Trophoblast cell (in vitro differentiated cells and primary cell): ENCODE measurements at regions not wholly inside any gene's neighbourhood (a gene's known extent, or its start where the extent isn't known, plus 50 kb on each side); places are given as distances from the start of the nearest gene placed in this dataset.

Experiments used
- DNase-seq, 2 donors: peaks; one replicate each; pipeline ENCODE4 v3.0.0-alpha.2; 2016
- H2AFZ ChIP-seq: 2 replicates; pipeline ENCODE4 v1.6.1; 2013; ENCODE audit warnings: low read length, moderate library complexity, mild to moderate bottlenecking; ENCODE audit not compliant: insufficient read depth, poor library complexity
- H2AK5ac ChIP-seq: 2 replicates; pipeline ENCODE4 v1.6.1; 2013; ENCODE audit warnings: mild to moderate bottlenecking, low read length
- H2BK120ac ChIP-seq: 2 replicates; pipeline ENCODE4 v1.6.1; 2013; ENCODE audit warnings: low read length, mild to moderate bottlenecking, moderate library complexity; ENCODE audit not compliant: insufficient read depth, poor library complexity
- H2BK12ac ChIP-seq: 2 replicates; pipeline ENCODE4 v1.6.1; 2013; ENCODE audit warnings: mild to moderate bottlenecking, low read length, moderate library complexity
- H2BK5ac ChIP-seq: 2 replicates; pipeline ENCODE4 v1.6.1; 2013; ENCODE audit warnings: low read length, low read depth, moderate library complexity, mild to moderate bottlenecking; ENCODE audit not compliant: poor library complexity
- H3K14ac ChIP-seq: 2 replicates; pipeline ENCODE4 v1.6.1; 2013; ENCODE audit warnings: mild to moderate bottlenecking, low read length
- H3K18ac ChIP-seq: 2 replicates; pipeline ENCODE4 v1.6.1; 2013; ENCODE audit warnings: mild to moderate bottlenecking, low read length
- H3K23ac ChIP-seq: 2 replicates; pipeline ENCODE4 v1.6.1; 2013; ENCODE audit warnings: low read length
- H3K27ac ChIP-seq: 2 replicates; pipeline ENCODE4 v1.5.1; 2013; ENCODE audit warnings: low read depth, mild to moderate bottlenecking, inconsistent platforms, low read length, moderate library complexity
- H3K27me3 ChIP-seq: 2 replicates; pipeline ENCODE4 v1.6.1; 2013; ENCODE audit warnings: inconsistent platforms, mild to moderate bottlenecking, low read length, moderate library complexity; ENCODE audit not compliant: insufficient read depth
- H3K36me3 ChIP-seq, 2 experiments: 1 replicate in 1 of 2; 2 replicates in 1 of 2; pipeline ENCODE4 v1.6.1; 2013; ENCODE audit warnings: low read length in 2 of 2, mild to moderate bottlenecking in 2 of 2, moderate library complexity in 1 of 2; ENCODE audit not compliant: insufficient read depth in 2 of 2, control insufficient read depth in 1 of 2
- H3K4ac ChIP-seq: 2 replicates; pipeline ENCODE4 v1.6.1; 2013; ENCODE audit warnings: low read depth, mild to moderate bottlenecking, low read length, moderate library complexity
- H3K4me1 ChIP-seq, 2 experiments: 1 replicate in 1 of 2; 2 replicates in 1 of 2; pipeline ENCODE4 v1.6.1; 2013; ENCODE audit warnings: low read length in 2 of 2, mild to moderate bottlenecking in 2 of 2, moderate library complexity in 1 of 2; ENCODE audit not compliant: insufficient read depth in 2 of 2, control insufficient read depth in 1 of 2
- H3K4me2 ChIP-seq: 2 replicates; pipeline ENCODE4 v1.6.1; 2013; ENCODE audit warnings: inconsistent platforms, mild to moderate bottlenecking, low read length, moderate library complexity
- H3K4me3 ChIP-seq: 2 replicates; pipeline ENCODE4 v1.5.1; 2013; ENCODE audit warnings: mild to moderate bottlenecking, low read depth, low read length, inconsistent platforms
- H3K79me1 ChIP-seq: one replicate; pipeline ENCODE4 v1.6.1; 2013; ENCODE audit warnings: low read length
- H3K79me2 ChIP-seq: 2 replicates; pipeline ENCODE4 v1.6.1; 2013; ENCODE audit warnings: low read length, mild to moderate bottlenecking; ENCODE audit not compliant: control insufficient read depth, insufficient read depth, poor library complexity
- H3K9ac ChIP-seq: 2 replicates; pipeline ENCODE4 v1.6.1; 2013; ENCODE audit warnings: mild to moderate bottlenecking, low read length
- H3K9me3 ChIP-seq: 2 replicates; pipeline ENCODE4 v1.6.1; 2013; ENCODE audit warnings: low read depth, mild to moderate bottlenecking, control low read depth, inconsistent platforms, low read length; ENCODE audit not compliant: insufficient read depth
- H4K12ac ChIP-seq: 2 replicates; pipeline ENCODE4 v1.6.1; 2013; ENCODE audit warnings: low read depth, mild to moderate bottlenecking, low read length, moderate library complexity
- H4K8ac ChIP-seq: 2 replicates; pipeline ENCODE4 v1.6.1; 2013; ENCODE audit warnings: low read depth, mild to moderate bottlenecking, low read length, moderate library complexity
- H4K91ac ChIP-seq: one replicate; pipeline ENCODE4 v1.6.1; 2013; ENCODE audit warnings: low read depth, mild to moderate bottlenecking, low read length, moderate library complexity
- WGBS: extraction: QIAGEN DNeasy Blood & Tissue Kit; methylation state at CpG from one replicate; pipeline ENCODE4 v1.1.7; 2013; ENCODE audit warnings: missing lambda C conversion rate; ENCODE audit not compliant: insufficient read length, insufficient coverage; ENCODE audit errors: extremely low coverage; 5-methylcytosine and 5-hydroxymethylcytosine counted together

DNA sequence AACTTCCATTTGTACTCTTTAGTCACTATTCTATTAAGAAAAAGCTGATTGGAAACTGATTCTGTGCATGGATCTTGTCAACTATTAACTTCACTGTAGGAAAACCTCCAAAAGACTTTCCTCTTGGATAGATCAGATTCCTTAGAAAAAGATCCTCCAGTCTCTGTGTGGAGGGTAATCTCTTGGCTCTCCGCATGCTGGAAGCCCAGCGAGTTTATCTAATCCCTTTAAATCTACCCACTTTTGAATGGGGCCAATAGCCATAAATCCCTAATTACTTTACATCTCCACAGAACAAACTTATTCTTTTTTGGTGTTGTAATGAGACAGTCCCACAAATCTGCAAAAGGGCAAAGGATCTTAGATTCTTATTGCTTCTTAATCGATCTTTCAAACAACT is 1206.4 kb upstream of the ADGRL4 start:
- H3K36me3 ChIP-seq: no peaks in the 10 kb centered on the region
- H4K12ac ChIP-seq: no peak overlapping the region
- H2BK12ac ChIP-seq: no peak overlapping the region
- H3K9ac ChIP-seq: no peak overlapping the region
- no peaks in the 10 kb centered on the region for H3K27me3 ChIP-seq
- H3K79me2 ChIP-seq: no peaks in the 10 kb centered on the region
- H3K4me1 ChIP-seq: no peaks in the 10 kb centered on the region
- H3K23ac ChIP-seq: no peak overlapping the region
- H3K18ac ChIP-seq: no peak overlapping the region
- no peak overlapping the region for H2BK120ac ChIP-seq
- H4K91ac ChIP-seq: no peak overlapping the region
- H3K4ac ChIP-seq: no peak overlapping the region
- no peak overlapping the region for H3K4me3 ChIP-seq
- H3K14ac ChIP-seq: no peak overlapping the region
- H2AK5ac ChIP-seq: no peak overlapping the region
- no peak overlapping the region for H2AFZ ChIP-seq
- no peaks in the 10 kb centered on the region for H3K79me1 ChIP-seq
- H3K9me3 ChIP-seq: no peaks in the 10 kb centered on the region
- H3K27ac ChIP-seq: no peak overlapping the region
- WGBS: no CpG with 5 or more reads among the region's 3 CpGs
- H4K8ac ChIP-seq: no peak overlapping the region
- H2BK5ac ChIP-seq: no peak overlapping the region
- H3K4me2 ChIP-seq: no peak overlapping the region
- no peak for DNase-seq

DNA sequence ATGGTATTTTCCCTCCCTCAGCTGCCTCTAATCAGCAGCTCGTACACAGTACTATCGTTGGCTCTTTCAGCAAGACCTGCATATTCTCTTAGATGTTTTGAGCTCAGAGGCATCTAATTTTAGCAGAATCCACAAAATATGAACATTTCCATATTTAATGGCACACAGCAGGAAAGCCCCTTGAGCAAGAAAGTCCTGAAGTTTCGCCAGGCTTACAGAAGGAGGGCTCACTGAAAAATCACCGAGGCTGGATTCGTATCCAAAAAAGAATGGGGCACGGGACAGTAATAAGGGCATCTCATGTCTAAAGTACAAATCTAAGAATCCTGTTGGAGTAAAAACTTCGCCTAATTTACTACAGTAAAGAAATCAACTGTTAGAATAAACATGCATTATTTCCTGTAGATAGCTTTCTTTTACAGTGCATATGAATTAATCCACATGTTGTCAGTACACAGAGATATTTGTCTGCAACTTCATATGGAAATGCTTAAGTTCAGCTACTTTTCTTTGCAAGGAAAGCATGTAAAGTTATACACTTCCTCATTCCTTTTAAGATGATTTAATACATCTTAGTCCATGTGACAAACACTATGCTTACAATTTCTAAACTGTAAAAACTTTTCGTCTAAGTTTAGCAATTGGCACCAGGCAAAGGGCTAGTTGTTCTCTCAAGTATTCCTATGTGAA is 1205.3 kb upstream of the ADGRL4 start:
- H3K9ac ChIP-seq: no peak overlapping the region
- no peak overlapping the region for H3K27ac ChIP-seq
- no peaks in the 10 kb centered on the region for H3K27me3 ChIP-seq
- H3K4me3 ChIP-seq: no peak overlapping the region
- no peak overlapping the region for H4K12ac ChIP-seq
- H3K79me1 ChIP-seq: no peaks in the 10 kb centered on the region
- H3K9me3 ChIP-seq: no peaks in the 10 kb centered on the region
- H3K4me2 ChIP-seq: no peak overlapping the region
- no peak for DNase-seq
- H3K18ac ChIP-seq: no peak overlapping the region
- no peak overlapping the region for H2BK120ac ChIP-seq
- H3K4ac ChIP-seq: no peak overlapping the region
- no CpG with 5 or more reads among the region's 8 CpGs for WGBS
- H2AFZ ChIP-seq: no peak overlapping the region
- no peak overlapping the region for H3K14ac ChIP-seq
- H3K23ac ChIP-seq: no peak overlapping the region
- no peak overlapping the region for H2BK12ac ChIP-seq
- no peak overlapping the region for H2AK5ac ChIP-seq
- no peak overlapping the region for H4K8ac ChIP-seq
- no peaks in the 10 kb centered on the region for H3K79me2 ChIP-seq
- no peak overlapping the region for H4K91ac ChIP-seq
- H3K36me3 ChIP-seq: no peaks in the 10 kb centered on the region
- H2BK5ac ChIP-seq: no peak overlapping the region
- H3K4me1 ChIP-seq: no peaks in the 10 kb centered on the region

DNA sequence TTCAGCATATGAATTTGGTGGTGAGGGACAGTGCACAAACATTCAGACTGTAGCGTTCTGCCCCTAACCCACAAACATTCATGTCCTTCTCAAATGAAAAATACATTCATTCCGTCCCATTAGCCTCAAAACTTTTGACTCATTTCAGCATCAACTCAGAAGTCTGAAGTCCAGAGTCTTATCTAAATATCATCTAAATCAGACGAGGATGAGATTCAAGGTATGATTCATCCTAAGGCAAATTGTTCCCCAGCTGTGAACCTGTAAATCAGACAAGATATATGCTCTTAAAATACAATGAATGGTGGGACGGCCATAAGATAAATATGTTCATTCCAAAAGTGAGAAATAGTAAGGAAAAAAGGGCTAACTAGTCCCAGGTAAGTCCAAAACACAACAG is 1195.6 kb upstream of the ADGRL4 start:
- no peak overlapping the region for H4K8ac ChIP-seq
- no peak overlapping the region for H3K27ac ChIP-seq
- no peak overlapping the region for H2BK12ac ChIP-seq
- no peak overlapping the region for H2AK5ac ChIP-seq
- no peak for DNase-seq
- no peaks in the 10 kb centered on the region for H3K27me3 ChIP-seq
- no peak overlapping the region for H3K4me2 ChIP-seq
- H4K12ac ChIP-seq: no peak overlapping the region
- H3K4me1 ChIP-seq: no peaks in the 10 kb centered on the region
- H3K23ac ChIP-seq: no peak overlapping the region
- no peak overlapping the region for H3K4me3 ChIP-seq
- no peak overlapping the region for H3K18ac ChIP-seq
- no peaks in the 10 kb centered on the region for H3K79me1 ChIP-seq
- no peak overlapping the region for H3K9ac ChIP-seq
- no peak overlapping the region for H2AFZ ChIP-seq
- no peak overlapping the region for H3K14ac ChIP-seq
- H3K4ac ChIP-seq: no peak overlapping the region
- no CpG with 5 or more reads among the region's 4 CpGs for WGBS
- no peaks in the 10 kb centered on the region for H3K79me2 ChIP-seq
- no peaks in the 10 kb centered on the region for H3K9me3 ChIP-seq
- no peak overlapping the region for H4K91ac ChIP-seq
- H3K36me3 ChIP-seq: no peaks in the 10 kb centered on the region
- H2BK120ac ChIP-seq: no peak overlapping the region
- H2BK5ac ChIP-seq: no peak overlapping the region

DNA sequence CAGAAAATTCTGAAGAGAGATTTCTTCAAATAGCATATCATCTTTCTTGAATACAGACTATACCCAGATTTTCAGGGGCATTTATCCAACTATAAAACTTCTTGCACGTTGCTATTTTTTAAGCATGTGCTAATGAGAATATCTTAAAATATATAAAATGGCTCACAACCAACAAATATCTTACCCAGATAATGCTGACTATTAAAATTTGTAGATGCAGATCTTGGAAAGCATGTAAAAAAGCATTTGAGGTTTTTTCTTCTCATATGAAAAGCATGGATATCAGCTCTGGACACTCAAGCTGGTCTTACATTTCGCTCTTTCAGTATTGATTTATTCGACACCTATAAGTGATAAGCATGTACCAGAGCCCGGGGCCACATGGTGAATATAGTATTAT is 1187.7 kb upstream of the ADGRL4 start:
- Histone ChIP-seq H2BK5ac (no peak overlapping the region), H2BK12ac (no peak overlapping the region), H3K79me1 (no peaks in the 10 kb centered on the region), H2AFZ (no peak overlapping the region), H3K36me3 (no peaks in the 10 kb centered on the region), H3K27ac (no peak overlapping the region), H3K9ac (no peak overlapping the region), H3K79me2 (no peaks in the 10 kb centered on the region), H3K4ac (no peak overlapping the region), H3K4me1 (no peaks in the 10 kb centered on the region), H3K4me2 (no peak overlapping the region), H4K8ac (no peak overlapping the region), H3K27me3 (no peaks in the 10 kb centered on the region), H4K12ac (no peak overlapping the region), H3K23ac (no peak overlapping the region), H4K91ac (no peak overlapping the region), H2BK120ac (no peak overlapping the region), H3K4me3 (no peak overlapping the region), H2AK5ac (no peak overlapping the region), H3K14ac (no peak overlapping the region), H3K18ac (no peak overlapping the region), H3K9me3 (no peaks in the 10 kb centered on the region)
- no peak for DNase-seq
- no CpG with 5 or more reads among the region's 4 CpGs for WGBS
